Activated B cell treated with CpG ODN at 0.5 μM for 24 hours (primary cell): ENCODE measurements at regions not wholly inside any gene's neighbourhood (a gene's known extent, or its start where the extent isn't known, plus 50 kb on each side); places are given as distances from the start of the nearest gene placed in this dataset.

ENCODE experiments used
- ATAC-seq: fragments of 200-7000 bp; cut with Tn5 transposase; one replicate; pipeline ENCODE4 v1.10.0; 2021; ENCODE audit warnings: low read depth, mild to moderate bottlenecking, moderate library complexity
- CTCF ChIA-PET: fragments of 350-600 bp; sonication (Branson Sonifier 250); formaldehyde crosslinking; loops from one replicate; lab custom pipeline; 2021; ENCODE audit warnings: antibody characterized with exemption; lab: Charles Lee
- POLR2A ChIA-PET: fragments of 350-600 bp; sonication (Branson Sonifier 250); formaldehyde crosslinking; loops from one replicate; lab custom pipeline; 2021; ENCODE audit warnings: antibody characterized with exemption; lab: Charles Lee
- DNase-seq: peaks from one replicate; pipeline ENCODE4 v3.0.0; 2022
- H3K27ac Mint-ChIP-seq: one replicate; pipeline ENCODE4 v1.8.0; 2020; ENCODE audit warnings: mixed read lengths
- H3K27me3 Mint-ChIP-seq: one replicate; pipeline ENCODE4 v1.8.0; 2021; ENCODE audit warnings: mixed read lengths
- H3K36me3 Mint-ChIP-seq: one replicate; pipeline ENCODE4 v1.8.0; 2021; ENCODE audit warnings: low read depth, mixed read lengths
- H3K4me1 Mint-ChIP-seq: one replicate; pipeline ENCODE4 v1.8.0; 2021; ENCODE audit warnings: mixed read lengths
- H3K4me3 Mint-ChIP-seq: one replicate; pipeline ENCODE4 v1.8.0; 2020; ENCODE audit warnings: mild to moderate bottlenecking, mixed read lengths
- H3K9me3 Mint-ChIP-seq: one replicate; pipeline ENCODE4 v1.8.0; 2020; ENCODE audit warnings: mixed read lengths
- CTCF ChIP-seq: fragments of 200-600 bp; IDR thresholded peaks from one replicate; pipeline ENCODE4 v1.8.0; 2022; ENCODE audit warnings: antibody characterized with exemption, mild to moderate bottlenecking
- intact Hi-C: fragments of 100-400 bp; cut with micrococcal nuclease; formaldehyde crosslinking; loops from one replicate; pipeline ENCODE4 v1.15.1; 2024

GRCh38 chr6:163759542-163759941 lies 345.0 kb downstream of the QKI start:
- DNase-seq = no peak
- no peak for ATAC-seq
- no peak overlapping the region for H3K4me3 Mint-ChIP-seq
- TF ChIP-seq CTCF = no peak
- H3K27ac Mint-ChIP-seq = no peak overlapping the region
- intact Hi-C loops = no loop called here
- ChIA-PET POLR2A (no interaction called here), CTCF (no interaction called here)
- H3K36me3 Mint-ChIP-seq = no peaks in the 10 kb centered on the region
- no peaks in the 10 kb centered on the region for H3K9me3 Mint-ChIP-seq
- peaks cover 30% of the 10 kb centered on the region for H3K4me1 Mint-ChIP-seq
- H3K27me3 Mint-ChIP-seq = peaks cover 3% of the 10 kb centered on the region

- POLR2A ChIA-PET = interaction anchor here (1.0 to 1.7 kb wide), 4 partner anchors 45 to 342 kb away, joined by 3 to 12 read pairs (median 4); partner anchors contain the start of gene QKI
- H3K4me3 Mint-ChIP-seq = no peak overlapping the region
- no peaks in the 10 kb centered on the region for H3K36me3 Mint-ChIP-seq
- no peak for TF ChIP-seq CTCF
- ATAC-seq (no peak), DNase-seq (no peak)
- peak overlapping the region; percentile 24 for H3K27ac Mint-ChIP-seq
- H3K9me3 Mint-ChIP-seq = no peaks in the 10 kb centered on the region
- CTCF ChIA-PET = interaction anchor here (0.7 kb wide), 1 partner anchor 49 kb away, joined by 3 read pairs; no protein-coding TSS in a partner anchor
- intact Hi-C loops = no loop called here
- peaks cover 30% of the 10 kb centered on the region for H3K4me1 Mint-ChIP-seq
- peaks cover 4% of the 10 kb centered on the region for H3K27me3 Mint-ChIP-seq
Measured at GRCh38 chr6:163757520-163757919, 343.0 kb downstream of the QKI start.

GRCh38 chr6:163756079-163756478 lies 341.6 kb downstream of the QKI start:
- no peak for TF ChIP-seq CTCF
- DNase-seq (peak; percentile 55), ATAC-seq (peak; percentile 96)
- Mint-ChIP-seq H3K36me3 (no peaks in the 10 kb centered on the region), H3K27ac (peak overlapping the region; percentile 11), H3K27me3 (peaks cover 5% of the 10 kb centered on the region), H3K4me1 (peaks cover 40% of the 10 kb centered on the region), H3K4me3 (peak overlapping the region; percentile 39), H3K9me3 (no peaks in the 10 kb centered on the region)
- intact Hi-C loops = loop anchor here (1.0 kb wide), 3 partner anchors 48 to 340 kb away; no protein-coding TSS in a partner anchor
- ChIA-PET POLR2A (interaction anchor here (0.5 to 1.7 kb wide), 7 partner anchors 9 to 341 kb away, joined by 3 to 12 read pairs (median 4); partner anchors contain the start of gene QKI), CTCF (interaction anchor here (0.9 kb wide), 1 partner anchor 200 kb away, joined by 3 read pairs; no protein-coding TSS in a partner anchor)

- Mint-ChIP-seq H3K36me3 (no peaks in the 10 kb centered on the region), H3K27me3 (peaks cover 14% of the 10 kb centered on the region), H3K4me3 (no peak overlapping the region), H3K9me3 (no peaks in the 10 kb centered on the region), H3K27ac (no peak overlapping the region), H3K4me1 (peaks cover 51% of the 10 kb centered on the region)
- ChIA-PET POLR2A (no interaction called here), CTCF (no interaction called here)
- ATAC-seq = no peak
- no peak for DNase-seq
- TF ChIP-seq CTCF = no peak
- intact Hi-C loops = no loop called here
Measured at GRCh38 chr6:163754866-163755265, 340.3 kb downstream of the QKI start.

GRCh38 chr6:163753430-163753829 lies 338.9 kb downstream of the QKI start:
- H3K27me3 Mint-ChIP-seq = peaks cover 15% of the 10 kb centered on the region
- H3K4me1 Mint-ChIP-seq = peaks cover 51% of the 10 kb centered on the region
- no peak for TF ChIP-seq CTCF
- DNase-seq = no peak
- POLR2A ChIA-PET = no interaction called here
- H3K27ac Mint-ChIP-seq = no peak overlapping the region
- no peak for ATAC-seq
- CTCF ChIA-PET = no interaction called here
- no peaks in the 10 kb centered on the region for H3K9me3 Mint-ChIP-seq
- no peaks in the 10 kb centered on the region for H3K36me3 Mint-ChIP-seq
- H3K4me3 Mint-ChIP-seq = no peak overlapping the region
- intact Hi-C loops = no loop called here
